ENCODE measurements at regions not wholly inside any gene's neighbourhood (a gene's known extent, or its start where the extent isn't known, plus 50 kb on each side); places are given as distances from the start of the nearest gene placed in this dataset.

GRCh38 chrX:6683353-6683752, 148.4 kb upstream of the VCX3A start:
- no peak for DNase-seq

- no peak for DNase-seq
Measured at GRCh38 chrX:6681521-6682145, 146.7 kb upstream of the VCX3A start.

GRCh38 chrX:6679988-6680387, 145.1 kb upstream of the VCX3A start:
- no peak for DNase-seq

- DNase-seq = no peak
Measured at GRCh38 chrX:6679550-6679949, 144.6 kb upstream of the VCX3A start.

GRCh38 chrX:6678313-6678712, 143.4 kb upstream of the VCX3A start:
- DNase-seq = no peak

- no peak for DNase-seq
Measured at GRCh38 chrX:6674734-6675133, 139.8 kb upstream of the VCX3A start.

- no peak for DNase-seq
Measured at GRCh38 chrX:6667048-6667768, 132.3 kb upstream of the VCX3A start.

GRCh38 chrX:6666624-6667023, 131.7 kb upstream of the VCX3A start:
- DNase-seq = no peak

GRCh38 chrX:6661736-6662135, 126.8 kb upstream of the VCX3A start:
- no peak for DNase-seq

GRCh38 chrX:6660567-6661264, 125.8 kb upstream of the VCX3A start:
- no peak for DNase-seq

GRCh38 chrX:6645216-6645615, 110.3 kb upstream of the VCX3A start:
- DNase-seq = no peak

- no peak for DNase-seq
Measured at GRCh38 chrX:6644411-6644810, 109.5 kb upstream of the VCX3A start.

GRCh38 chrX:6640727-6641126, 105.8 kb upstream of the VCX3A start:
- no peak for DNase-seq

GRCh38 chrX:6614506-6614905, 79.6 kb upstream of the VCX3A start:
- DNase-seq = no peak

- no peak for DNase-seq
Measured at GRCh38 chrX:6599230-6599860, 64.4 kb upstream of the VCX3A start.
